Endothelial cell of umbilical vein (primary cell): ENCODE measurements at regions not wholly inside any gene's neighbourhood (a gene's known extent, or its start where the extent isn't known, plus 50 kb on each side); places are given as distances from the start of the nearest gene placed in this dataset.

ENCODE experiments used
- BruUV-seq: library from RNA; stranded (reverse); fragments of 400-500 nt; replicated peaks from 2 replicates; lab custom pipeline; 2021; lab: Mats Ljungman, UMichigan
- CTCF ChIA-PET: fragments of 300-600, 350-600 bp; sonication (Branson Sonifier 250); formaldehyde crosslinking; loops from one replicate; lab custom pipeline; 2021; ENCODE audit warnings: antibody characterized with exemption, inconsistent platforms; lab: Charles Lee
- POLR2A ChIA-PET: fragments of 300-600, 350-600 bp; sonication (Branson Sonifier 250); formaldehyde crosslinking; loops from one replicate; lab custom pipeline; 2021; ENCODE audit warnings: antibody characterized with exemption, inconsistent platforms; lab: Charles Lee
- DNase-seq: peaks from one replicate; pipeline ENCODE4 v3.0.0-alpha.2; 2011; ENCODE audit warnings: low read depth, low spot score
- FAIRE-seq: peaks from 2 replicates; lab custom pipeline; 2011; peaks lifted over from hg19 to GRCh38; lab: Jason Lieb, UNC
- H2AFZ ChIP-seq: 2 replicates; pipeline ENCODE4 v1.6.0; 2012; ENCODE audit warnings: low read depth, low read length, control low read depth, inconsistent platforms
- H3K27ac ChIP-seq: 2 replicates; pipeline ENCODE4 v1.5.1; 2011; ENCODE audit warnings: low read depth, mild to moderate bottlenecking, control low read depth, low read length, moderate library complexity; ENCODE audit not compliant: insufficient read depth
- H3K27me3 ChIP-seq, 2 experiments: 2 replicates each; pipeline versions ENCODE4 v1.6.0 to v1.6.1; 2011; ENCODE audit warnings: low read length in 2 of 2, mixed read lengths in 1 of 2; ENCODE audit not compliant: control insufficient read depth in 2 of 2, insufficient read depth in 2 of 2
- H3K36me3 ChIP-seq, 2 experiments: 2 replicates in 1 of 2; 3 replicates in 1 of 2; pipeline ENCODE4 v1.5.1; 2011; ENCODE audit warnings: low read length in 2 of 2, mild to moderate bottlenecking in 1 of 2, moderate library complexity in 1 of 2; ENCODE audit not compliant: control insufficient read depth in 2 of 2, insufficient read depth in 2 of 2; ENCODE audit errors: extremely low read depth in 1 of 2
- H3K4me1 ChIP-seq: 3 replicates; pipeline ENCODE4 v1.5.1; 2011; ENCODE audit warnings: mild to moderate bottlenecking, low read length; ENCODE audit not compliant: control insufficient read depth, insufficient read depth; ENCODE audit errors: extremely low read depth
- H3K4me2 ChIP-seq: 2 replicates; pipeline ENCODE4 v1.6.1; 2011; ENCODE audit warnings: low read length, control low read depth, mixed read lengths; ENCODE audit not compliant: insufficient read depth
- H3K4me3 ChIP-seq, 3 experiments: fragments of 200-600 bp in 1 of 3; sonication (generic), shearing (Covaris generic) in 1 of 3; replicated peaks in 1 of 3; 2 replicates each; pipeline ENCODE4 v1.5.1; 2011 to 2016; ENCODE audit warnings: control low read depth in 3 of 3, low read length in 3 of 3, mild to moderate bottlenecking in 2 of 3, inconsistent platforms in 1 of 3, low read depth in 1 of 3, moderate library complexity in 1 of 3; ENCODE audit not compliant: insufficient read depth in 1 of 3
- H3K79me2 ChIP-seq: 2 replicates; pipeline ENCODE4 v1.6.0; 2012; ENCODE audit warnings: low read length, inconsistent platforms; ENCODE audit not compliant: control insufficient read depth, insufficient read depth
- H3K9ac ChIP-seq: replicated peaks from 2 replicates; pipeline ENCODE3; 2011; ENCODE audit warnings: low read length, control low read depth; ENCODE audit not compliant: insufficient read depth; ENCODE audit errors: extremely low read depth
- H3K9me1 ChIP-seq: replicated peaks from 3 replicates; pipeline ENCODE4 v1.6.0; 2011; ENCODE audit warnings: mild to moderate bottlenecking, low read length; ENCODE audit not compliant: control insufficient read depth, insufficient read depth; ENCODE audit errors: extremely low read depth
- H3K9me3 ChIP-seq: replicated peaks from 2 replicates; pipeline ENCODE4 v1.5.1; 2012; ENCODE audit warnings: low read length, inconsistent platforms; ENCODE audit not compliant: control insufficient read depth, insufficient read depth
- H4K20me1 ChIP-seq: replicated peaks from 2 replicates; pipeline ENCODE3; 2011; ENCODE audit warnings: mild to moderate bottlenecking, low read length; ENCODE audit not compliant: control insufficient read depth, insufficient read depth; ENCODE audit errors: extremely low read depth
- CTCF ChIP-seq, 2 donors: IDR thresholded peaks; 1 replicate in 1 of 2; 2 replicates in 1 of 2; pipeline ENCODE4 v1.5.1; 2011; ENCODE audit warnings: low read length in 2 of 2, mild to moderate bottlenecking in 2 of 2, moderate library complexity in 2 of 2, control low read depth in 1 of 2, inconsistent platforms in 1 of 2, low read depth in 1 of 2; ENCODE audit not compliant: insufficient read depth in 1 of 2; ENCODE audit errors: extremely low read depth in 1 of 2
- EZH2 ChIP-seq: IDR thresholded peaks from 2 replicates; pipeline ENCODE4 v1.6.1; 2012; ENCODE audit warnings: borderline replicate concordance, low read depth, mild to moderate bottlenecking, moderate library complexity, low read length, inconsistent platforms; ENCODE audit not compliant: severe bottlenecking
- FOS ChIP-seq: IDR thresholded peaks from 2 replicates; pipeline ENCODE4 v1.6.1; 2011; ENCODE audit warnings: mild to moderate bottlenecking, low read length, moderate library complexity, borderline replicate concordance; ENCODE audit not compliant: insufficient read depth
- GATA2 ChIP-seq: IDR thresholded peaks from 2 replicates; pipeline ENCODE4 v1.7.0; 2011; ENCODE audit warnings: low read depth, mild to moderate bottlenecking, moderate library complexity, mixed read lengths, low read length; ENCODE audit not compliant: insufficient read length, insufficient read depth
- JUN ChIP-seq: IDR thresholded peaks from 2 replicates; pipeline ENCODE4 v1.6.1; 2011; ENCODE audit warnings: borderline replicate concordance, low read depth; ENCODE audit not compliant: insufficient read length, insufficient read depth
- MAX ChIP-seq: IDR thresholded peaks from 2 replicates; pipeline ENCODE4 v1.6.1; 2011; ENCODE audit not compliant: insufficient read depth, insufficient read length
- MYC ChIP-seq: IDR thresholded peaks from one replicate; pipeline ENCODE4 v1.6.1; 2011; ENCODE audit warnings: mild to moderate bottlenecking, low read depth, low read length
- POLR2A ChIP-seq: IDR thresholded peaks from 2 replicates; pipeline ENCODE4 v1.6.1; 2012; ENCODE audit warnings: low read depth, mild to moderate bottlenecking, control low read depth, low read length
- POLR2AphosphoS5 ChIP-seq: IDR thresholded peaks from 2 replicates; pipeline ENCODE4 v1.6.1; 2012; ENCODE audit warnings: low read depth, mild to moderate bottlenecking, control low read depth, low read length, moderate library complexity; ENCODE audit not compliant: insufficient read depth
- dilution Hi-C: fragments of 300-500 bp; cut with MboI; formaldehyde crosslinking; loops from one replicate; pipeline ENCODE4 v1.15.0; 2019; ENCODE audit warnings: low sequenced_read_pairs; ENCODE audit not compliant: extremely low pct_ligation_motif_present
- intact Hi-C: fragments of 100-400 bp; cut with micrococcal nuclease; formaldehyde crosslinking; loops from one replicate; pipeline ENCODE4 v1.10.0; 2022

GRCh38 chr4:14399848-14400247 lies 602.4 kb upstream of the CPEB2 start:
- Histone ChIP-seq H3K9me1 (no peaks in the 10 kb centered on the region), H3K79me2 (no peaks in the 10 kb centered on the region)
- POLR2A ChIA-PET = no interaction called here

GRCh38 chr4:14400307-14400706 lies 602.0 kb upstream of the CPEB2 start:
- Histone ChIP-seq H3K36me3 (no peaks in the 10 kb centered on the region), H3K9ac (no peak overlapping the region), H3K79me2 (no peaks in the 10 kb centered on the region), H3K9me3 (peaks cover 4% of the 10 kb centered on the region), H3K27ac (no peak overlapping the region), H3K9me1 (no peaks in the 10 kb centered on the region), H3K4me3 (no peak overlapping the region), H4K20me1 (no peaks in the 10 kb centered on the region), H3K27me3 (no peaks in the 10 kb centered on the region), H3K4me1 (no peaks in the 10 kb centered on the region), H3K4me2 (no peak overlapping the region), H2AFZ (no peak overlapping the region)
- DNase-seq = no peak
- dilution Hi-C loops (no loop called here), intact Hi-C loops (no loop called here)
- ChIA-PET POLR2A (no interaction called here), CTCF (no interaction called here)
- no peak for FAIRE-seq
- TF ChIP-seq GATA2 (no peak), POLR2AphosphoS5 (no peak), MYC (no peak), MAX (no peak), JUN (no peak), FOS (no peak), EZH2 (no peak), CTCF (IDR thresholded peaks at IDR 0.05; ENCODE audit: extremely low read depth in 1 of 2, insufficient read depth in 1 of 2, low read depth in 1 of 2, low read length in 2 of 2) (no peak), POLR2A (no peak)
- no TSS peak for BruUV-seq

More at GRCh38 chr4:14399848-14400247, 602.4 kb upstream of the CPEB2 start:
- BruUV-seq = no TSS peak
- no peak for FAIRE-seq
- intact Hi-C loops (no loop called here), dilution Hi-C loops (no loop called here)
- H3K4me2 ChIP-seq = no peak overlapping the region
- no peak overlapping the region for H2AFZ ChIP-seq
- CTCF ChIA-PET = no interaction called here
- no peaks in the 10 kb centered on the region for H3K27me3 ChIP-seq
- no peak for DNase-seq
- no peak overlapping the region for H3K27ac ChIP-seq
- H3K9ac ChIP-seq = no peak overlapping the region
- no peak overlapping the region for H3K4me3 ChIP-seq
- H3K36me3 ChIP-seq = no peaks in the 10 kb centered on the region
- H3K4me1 ChIP-seq = no peaks in the 10 kb centered on the region
- no peaks in the 10 kb centered on the region for H4K20me1 ChIP-seq
- peaks cover 3% of the 10 kb centered on the region for H3K9me3 ChIP-seq
- no peak for TF ChIP-seq MYC
- no peak for TF ChIP-seq GATA2
- TF ChIP-seq FOS = no peak
- no peak for TF ChIP-seq CTCF (IDR thresholded peaks at IDR 0.05; ENCODE audit: extremely low read depth in 1 of 2, insufficient read depth in 1 of 2, low read depth in 1 of 2, low read length in 2 of 2)
